IMR-90 (cell line): ENCODE measurements at regions not wholly inside any gene's neighbourhood (a gene's known extent, or its start where the extent isn't known, plus 50 kb on each side); places are given as distances from the start of the nearest gene placed in this dataset.

ENCODE experiments used
- BHLHE40 ChIP-seq: fragments of 150-350 bp; IDR thresholded peaks from 2 replicates; pipeline ENCODE4 v1.6.1; 2016; ENCODE audit warnings: mild to moderate bottlenecking, low read depth, low read length
- CEBPB ChIP-seq: IDR thresholded peaks from 2 replicates; pipeline ENCODE4 v1.6.1; 2012; ENCODE audit warnings: low read depth, low read length, improper control_type of control experiment
- CHD1 ChIP-seq: IDR thresholded peaks from 2 replicates; pipeline ENCODE4 v1.6.1; 2012; ENCODE audit warnings: low read depth, low read length, improper control_type of control experiment
- ELK1 ChIP-seq: fragments of 150-350 bp; IDR thresholded peaks from 2 replicates; pipeline ENCODE4 v1.6.1; 2016; ENCODE audit warnings: low read depth, mild to moderate bottlenecking, low read length, moderate library complexity, borderline replicate concordance
- MAFK ChIP-seq: IDR thresholded peaks from 2 replicates; pipeline ENCODE4 v1.6.1; 2012; ENCODE audit warnings: low read depth, low read length, improper control_type of control experiment
- MAZ ChIP-seq: IDR thresholded peaks from 2 replicates; pipeline ENCODE4 v1.6.1; 2012; ENCODE audit warnings: low read depth, mild to moderate bottlenecking, low read length, improper control_type of control experiment, moderate library complexity, borderline replicate concordance
- MXI1 ChIP-seq: IDR thresholded peaks from 2 replicates; pipeline ENCODE4 v1.6.1; 2012; ENCODE audit warnings: low read depth, mild to moderate bottlenecking, low read length, moderate library complexity, borderline replicate concordance
- POLR2A ChIP-seq: IDR thresholded peaks from 2 replicates; pipeline ENCODE4 v1.6.1; 2012; ENCODE audit warnings: mild to moderate bottlenecking, low read depth, low read length
- RAD21 ChIP-seq: IDR thresholded peaks from 2 replicates; pipeline ENCODE4 v1.6.1; 2012; ENCODE audit warnings: low read length, improper control_type of control experiment
- RFX5 ChIP-seq: IDR thresholded peaks from 2 replicates; pipeline ENCODE4 v1.8.0; 2012; ENCODE audit warnings: low read depth, mild to moderate bottlenecking, low read length, moderate library complexity
- SMC3 ChIP-seq: fragments of 150-350 bp; IDR thresholded peaks from 2 replicates; pipeline ENCODE4 v1.6.1; 2016; ENCODE audit warnings: low read depth, mild to moderate bottlenecking, antibody characterized with exemption, low read length, moderate library complexity
- USF2 ChIP-seq: fragments of 150-350 bp; IDR thresholded peaks from 2 replicates; pipeline ENCODE4 v1.6.1; 2017; ENCODE audit warnings: mild to moderate bottlenecking, antibody characterized with exemption, low read length, low read depth
- TF ChIP-seq, protein P1 (sequence below): conservative IDR thresholded peaks from 2 replicates; pipeline ENCODE4 v1.5.1; 2012; ENCODE audit warnings: mild to moderate bottlenecking, low read depth, low read length, improper control_type of control experiment

DNA sequence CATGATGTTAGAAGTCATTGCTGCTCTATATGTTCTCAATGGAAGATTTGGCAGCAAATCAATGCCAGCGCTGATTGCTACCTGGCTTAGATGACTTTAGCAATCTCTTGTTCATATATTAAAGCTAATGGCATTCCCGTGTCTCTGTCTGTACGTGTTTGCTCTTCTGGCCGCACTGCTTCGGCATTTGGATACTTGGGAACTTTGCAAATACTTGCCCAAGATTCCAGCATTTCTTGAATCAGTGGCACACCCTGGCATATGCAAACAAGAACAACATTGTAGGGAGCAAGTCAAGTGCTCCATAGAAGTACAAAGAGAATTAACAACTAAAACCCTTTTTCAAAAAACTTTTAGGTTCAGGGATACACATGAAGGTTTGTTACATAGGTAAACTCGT is 128.9 kb upstream of the TMEM164 start:
- TF ChIP-seq, protein P1, sequence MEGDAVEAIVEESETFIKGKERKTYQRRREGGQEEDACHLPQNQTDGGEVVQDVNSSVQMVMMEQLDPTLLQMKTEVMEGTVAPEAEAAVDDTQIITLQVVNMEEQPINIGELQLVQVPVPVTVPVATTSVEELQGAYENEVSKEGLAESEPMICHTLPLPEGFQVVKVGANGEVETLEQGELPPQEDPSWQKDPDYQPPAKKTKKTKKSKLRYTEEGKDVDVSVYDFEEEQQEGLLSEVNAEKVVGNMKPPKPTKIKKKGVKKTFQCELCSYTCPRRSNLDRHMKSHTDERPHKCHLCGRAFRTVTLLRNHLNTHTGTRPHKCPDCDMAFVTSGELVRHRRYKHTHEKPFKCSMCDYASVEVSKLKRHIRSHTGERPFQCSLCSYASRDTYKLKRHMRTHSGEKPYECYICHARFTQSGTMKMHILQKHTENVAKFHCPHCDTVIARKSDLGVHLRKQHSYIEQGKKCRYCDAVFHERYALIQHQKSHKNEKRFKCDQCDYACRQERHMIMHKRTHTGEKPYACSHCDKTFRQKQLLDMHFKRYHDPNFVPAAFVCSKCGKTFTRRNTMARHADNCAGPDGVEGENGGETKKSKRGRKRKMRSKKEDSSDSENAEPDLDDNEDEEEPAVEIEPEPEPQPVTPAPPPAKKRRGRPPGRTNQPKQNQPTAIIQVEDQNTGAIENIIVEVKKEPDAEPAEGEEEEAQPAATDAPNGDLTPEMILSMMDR: no peak
- TF ChIP-seq POLR2A (no peak), SMC3 (no peak), ELK1 (no peak), MAFK (no peak), MXI1 (no peak), RAD21 (no peak), RFX5 (no peak), CEBPB (no peak), BHLHE40 (no peak), USF2 (no peak), MAZ (no peak), CHD1 (no peak)
